ENCODE measurements at regions not wholly inside any gene's neighbourhood (a gene's known extent, or its start where the extent isn't known, plus 50 kb on each side); places are given as distances from the start of the nearest gene placed in this dataset.

DNA sequence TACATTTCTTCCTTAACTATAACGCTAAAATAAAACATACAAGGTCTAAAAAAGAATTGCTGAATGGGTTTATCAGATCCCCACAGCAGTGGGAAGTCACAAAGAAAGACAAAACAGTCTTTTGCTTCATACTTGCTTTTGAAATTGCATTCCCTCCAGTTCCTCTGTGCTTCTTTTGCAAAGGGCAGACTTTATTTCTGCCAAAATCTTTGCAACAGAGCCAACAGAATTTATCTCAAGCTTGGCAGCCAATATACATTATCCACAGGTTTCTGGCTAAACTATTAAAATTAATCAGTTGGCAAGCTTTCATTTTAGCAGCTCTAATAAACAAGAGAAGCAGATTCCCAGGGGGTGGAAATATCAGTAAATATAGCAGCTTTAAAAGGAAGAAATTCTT, 378.9 kb upstream of the CA10 start:
- TF ChIP-seq CTCF (IDR thresholded peaks at IDR 0.05) (no peak), POLR2A (IDR thresholded peaks at IDR 0.05) (no peak)

Data from thyroid gland (tissue), 4 donors.